HG03103 (cell line): ENCODE measurements at regions not wholly inside any gene's neighbourhood (a gene's known extent, or its start where the extent isn't known, plus 50 kb on each side); places are given as distances from the start of the nearest gene placed in this dataset.
"Not testable (repeated sequence)": the region's sequence is repeated elsewhere in the genome, so short reads cannot be mapped to it uniquely, and the experiment has no call there.

Source experiments
- ATAC-seq: cut with Tn5 transposase; IDR thresholded peaks from one replicate; pipeline ENCODE4 v1.9.1; 2021; ENCODE audit warnings: low read depth; ENCODE audit not compliant: unreplicated experiment

GRCh38 chr13:42373048-42373812 lies 101.3 kb downstream of the AKAP11 start:
- ATAC-seq = no peak

DNA sequence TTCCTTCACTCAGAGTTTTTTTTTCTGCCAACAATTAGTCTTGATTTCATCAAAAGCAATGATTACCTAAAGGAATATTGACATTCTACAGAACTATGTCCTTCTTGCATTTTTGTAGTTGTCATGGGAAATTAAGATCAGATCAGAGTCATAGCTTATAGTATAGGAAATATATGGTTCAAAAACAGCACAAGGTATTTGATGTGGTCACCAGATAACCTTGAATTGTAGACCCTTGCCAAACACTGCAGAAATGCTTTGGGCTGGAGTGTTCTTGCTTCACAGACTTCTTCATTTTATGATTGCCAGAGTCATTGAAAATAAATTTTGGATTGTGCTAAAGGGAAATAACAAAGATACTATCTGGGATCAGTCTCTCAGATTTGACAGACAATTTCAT lies 103.7 kb downstream of the AKAP11 start:
- no peak for ATAC-seq

DNA sequence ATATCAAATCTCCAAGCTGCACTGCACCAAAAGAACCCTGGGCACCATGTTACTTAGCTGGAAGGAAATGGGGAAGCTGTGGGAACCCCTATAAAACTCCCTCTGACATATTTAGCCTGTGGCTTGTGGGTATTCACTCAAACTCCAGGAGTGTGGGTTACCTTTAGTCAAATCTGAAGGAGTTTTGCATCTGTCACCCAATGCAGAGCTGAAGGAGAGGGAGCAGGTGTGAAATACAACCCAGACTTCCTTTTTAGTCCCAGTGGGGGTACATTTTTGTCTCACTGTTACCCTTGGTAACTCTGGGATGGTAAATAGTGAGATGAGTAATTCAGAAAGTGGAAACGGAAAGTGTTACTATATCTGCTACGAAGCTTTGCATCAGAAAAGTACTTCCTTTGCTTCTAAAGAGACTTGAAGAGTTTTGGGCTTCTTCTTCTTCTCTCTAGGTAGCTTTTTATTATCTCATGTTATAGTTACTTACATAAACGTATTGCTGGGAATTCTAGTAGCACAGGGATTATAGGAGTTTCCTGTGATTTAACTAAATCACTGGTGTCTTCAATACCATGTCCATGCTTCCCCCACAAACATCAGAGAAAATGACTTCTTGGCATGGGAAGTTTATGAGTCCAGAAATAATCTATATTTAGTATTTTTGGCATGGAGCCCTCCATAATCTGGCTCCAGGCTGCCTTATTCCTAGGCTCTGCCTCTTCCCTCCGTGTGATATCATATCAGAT lies 105.9 kb downstream of the AKAP11 start:
- ATAC-seq = peak; percentile 75

DNA sequence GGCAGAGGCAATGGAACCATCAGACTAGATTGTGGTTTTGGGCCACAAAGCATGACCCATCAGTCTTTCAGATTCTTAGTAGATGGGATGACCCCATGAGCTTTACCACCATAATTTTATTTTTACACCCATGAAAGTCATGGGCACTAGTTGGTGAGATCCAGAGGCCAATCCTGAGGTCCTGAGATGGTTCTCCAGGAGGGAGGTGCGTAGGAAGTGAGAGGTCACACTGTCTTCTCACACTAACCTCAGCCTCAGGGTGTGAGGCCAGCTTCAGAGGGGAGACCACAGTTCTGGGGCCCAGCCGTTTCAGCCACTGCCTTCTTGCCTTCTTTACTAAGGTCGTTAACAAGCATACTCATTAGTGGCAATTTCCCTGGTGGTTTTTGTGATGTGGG lies 106.4 kb downstream of the AKAP11 start:
- no peak for ATAC-seq

DNA sequence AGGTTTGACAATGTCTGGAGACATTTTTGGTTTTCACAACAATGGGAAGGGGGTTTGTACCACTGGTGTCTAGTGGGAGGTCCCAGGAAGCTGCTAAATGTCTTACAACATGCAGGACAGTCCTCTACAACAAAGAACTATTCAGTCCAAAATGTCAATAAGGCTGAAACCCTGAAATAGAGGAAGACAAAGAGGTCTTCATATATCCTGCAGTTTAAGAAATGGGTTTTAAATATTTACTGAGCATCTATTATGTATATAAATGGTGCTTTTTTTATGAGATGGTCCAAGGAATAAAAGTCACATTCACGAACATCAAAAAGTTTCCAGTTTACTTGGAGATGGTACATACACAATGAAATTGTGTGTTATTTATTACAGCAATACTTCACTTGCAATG lies 107.3 kb downstream of the AKAP11 start:
- no peak for ATAC-seq

DNA sequence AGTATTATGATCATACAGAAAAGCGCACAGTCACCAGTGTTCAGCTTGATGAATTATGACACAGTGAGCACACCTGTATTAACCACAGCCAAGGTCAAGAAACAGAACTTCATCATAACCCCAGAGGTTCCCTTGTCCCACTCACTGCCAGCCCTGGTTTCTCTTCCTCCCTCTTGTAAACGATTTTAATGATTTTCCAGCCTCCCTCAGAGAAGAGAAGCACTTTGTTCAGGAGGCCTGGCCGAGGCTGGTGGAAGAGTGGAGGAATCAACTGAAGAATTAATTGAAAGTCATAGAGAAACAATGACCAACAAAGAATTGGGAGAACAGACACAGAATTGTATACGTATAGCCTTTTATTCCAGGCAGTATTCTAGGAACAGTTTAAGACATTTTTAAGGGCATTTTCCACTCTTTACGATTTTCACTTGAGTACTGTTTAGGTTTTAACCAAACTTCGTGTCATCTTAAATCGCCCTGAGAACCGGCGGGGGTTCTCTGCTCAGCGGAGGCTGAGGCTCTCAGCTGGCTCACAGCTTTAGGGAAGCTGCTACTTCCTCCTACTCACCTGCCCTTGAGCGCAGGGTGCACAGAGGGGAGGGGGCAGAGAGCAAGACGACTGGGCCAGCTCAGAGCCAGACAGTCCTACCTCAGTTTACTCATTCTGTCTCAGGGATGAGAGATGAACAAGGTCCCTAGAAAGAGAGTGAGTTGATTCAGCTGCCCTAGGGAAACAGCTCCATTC lies 108.6 kb downstream of the AKAP11 start:
- peak; percentile 39 for ATAC-seq

DNA sequence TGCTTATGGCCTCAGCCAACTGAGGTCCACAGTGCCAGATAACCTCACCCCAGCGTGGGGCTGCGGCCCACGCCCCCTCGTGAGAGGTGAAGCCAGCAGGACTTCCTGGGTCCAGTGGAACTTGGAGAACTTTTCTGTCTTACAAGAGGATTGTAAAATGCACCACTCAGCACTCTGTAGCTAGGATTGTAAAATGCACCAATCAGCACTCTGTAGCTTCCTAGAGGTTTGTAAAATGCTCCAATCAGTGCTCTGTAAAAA lies 109.1 kb downstream of the AKAP11 start:
- no peak for ATAC-seq

DNA sequence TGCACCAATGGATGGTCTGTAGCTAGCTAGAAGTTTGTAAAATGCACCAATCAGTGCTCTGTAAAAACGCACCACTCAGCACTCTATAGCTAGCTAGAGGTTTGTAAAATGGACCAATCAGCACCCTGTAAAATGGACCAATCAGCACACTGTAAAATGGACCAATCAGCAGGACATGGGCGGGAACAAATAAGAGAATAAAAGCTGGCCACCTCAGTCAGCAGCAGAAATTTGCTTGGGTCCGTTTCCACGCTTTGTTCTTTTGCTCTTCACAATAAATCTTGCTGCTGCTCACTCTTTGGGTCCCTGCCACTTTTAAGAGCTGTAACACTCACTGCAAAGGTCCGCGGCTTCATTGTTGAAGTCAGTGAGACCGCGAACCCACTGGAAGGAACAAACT lies 109.5 kb downstream of the AKAP11 start:
- ATAC-seq = not testable (repeated sequence)

DNA sequence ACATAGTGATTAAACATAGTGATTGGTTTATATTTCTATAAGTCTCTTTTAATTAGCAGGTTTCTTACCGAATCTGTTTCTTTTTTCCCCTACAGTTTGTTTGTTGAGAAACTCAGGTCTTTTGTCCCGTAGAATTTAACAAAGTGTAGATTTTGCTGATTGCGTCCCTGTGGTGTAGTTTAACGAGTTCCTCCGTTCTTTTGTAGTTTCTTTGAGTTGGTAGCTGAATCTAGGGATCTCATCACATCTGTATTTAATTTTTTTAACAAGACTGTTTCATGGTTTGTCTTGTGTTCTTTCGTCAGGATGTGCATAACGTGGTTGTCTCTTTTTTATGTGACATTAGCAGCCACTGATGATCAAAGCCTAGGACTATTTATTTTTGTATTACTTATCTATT lies 111.1 kb downstream of the AKAP11 start:
- ATAC-seq = no peak

- ATAC-seq = no peak
These were observed 112.3 kb downstream of the AKAP11 start for GRCh38 chr13:42384265-42384664.

DNA sequence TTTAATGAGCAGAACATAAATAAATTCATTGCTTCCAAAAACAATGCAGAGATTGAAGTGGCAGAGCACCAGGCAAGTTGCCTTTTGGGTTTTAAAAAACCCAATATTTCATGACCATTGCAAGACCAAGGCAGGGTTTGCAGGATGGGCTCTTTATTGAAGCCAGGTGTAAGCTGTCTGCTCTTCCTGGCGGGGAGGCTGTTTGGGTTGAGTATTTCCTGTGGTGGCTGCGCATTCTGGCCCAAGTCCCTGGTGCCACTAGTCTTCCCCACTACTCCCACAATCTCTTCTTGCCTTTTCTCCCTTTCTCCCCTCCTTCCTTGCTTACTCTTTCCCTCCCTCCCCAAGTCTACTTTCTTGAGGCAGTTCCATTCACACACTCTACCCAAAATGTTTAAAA lies 116.4 kb downstream of the AKAP11 start:
- no peak for ATAC-seq

GRCh38 chr13:42389041-42389440 lies 117.1 kb downstream of the AKAP11 start:
- no peak for ATAC-seq

DNA sequence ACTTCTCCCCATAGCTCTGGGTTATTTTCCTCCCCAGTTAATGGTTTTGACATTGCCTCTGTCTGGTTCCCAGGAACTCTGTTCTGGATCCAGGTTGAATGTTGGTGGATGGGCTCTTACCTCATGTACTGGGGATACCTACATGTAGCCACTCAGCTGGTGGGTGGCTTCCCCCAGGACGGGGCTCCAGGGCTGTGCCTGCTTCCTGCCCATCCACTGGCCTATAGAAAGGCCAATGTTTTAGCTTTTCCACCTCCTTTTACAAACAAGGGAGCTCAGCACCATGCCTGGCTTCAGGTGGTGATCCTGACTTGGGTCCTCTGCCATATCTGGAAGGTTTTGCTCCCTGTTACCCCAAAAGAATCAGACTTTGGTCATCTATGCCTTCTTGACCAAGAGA lies 120.2 kb downstream of the AKAP11 start:
- no peak for ATAC-seq

GRCh38 chr13:42392716-42393572 lies 121.0 kb downstream of the AKAP11 start:
- ATAC-seq = no peak

DNA sequence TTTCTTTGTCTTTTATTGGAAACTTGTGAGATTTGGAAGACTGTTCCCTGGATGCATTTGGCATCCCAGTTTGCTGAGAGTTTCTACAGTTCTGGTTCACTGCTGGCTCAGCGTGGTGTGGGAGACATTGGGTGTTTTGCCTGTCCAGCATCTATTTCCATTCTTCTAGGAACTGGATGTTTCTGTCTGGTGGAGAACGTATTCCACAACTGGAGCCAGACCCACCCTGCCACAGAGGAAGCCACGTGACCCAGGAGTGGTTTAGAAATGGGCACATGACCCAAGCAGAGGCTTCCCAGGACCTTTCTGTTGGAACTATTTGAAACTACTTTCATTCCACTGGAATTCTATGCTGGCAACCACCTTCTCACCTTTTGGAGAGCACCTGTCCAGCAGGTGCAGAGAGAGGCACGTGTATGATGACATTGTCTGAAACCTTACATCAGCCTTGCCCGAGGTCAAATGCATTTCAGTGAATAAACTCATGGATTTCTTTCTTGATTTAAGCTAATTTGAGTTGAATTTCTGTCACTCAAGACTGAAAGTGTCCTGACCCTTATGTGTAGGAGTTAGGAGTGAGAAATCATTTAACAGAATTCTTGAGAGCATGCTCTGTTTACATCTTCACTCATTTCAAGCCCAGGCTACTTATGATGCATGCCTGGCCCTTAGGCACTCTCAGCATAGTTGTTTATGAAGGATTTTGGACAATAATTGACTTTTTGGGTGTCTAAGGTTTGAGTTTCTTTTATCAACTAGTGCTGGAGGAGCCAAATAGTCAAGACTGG lies 121.8 kb downstream of the AKAP11 start:
- ATAC-seq = no peak

GRCh38 chr13:42394361-42394708 lies 122.4 kb downstream of the AKAP11 start:
- ATAC-seq = no peak

GRCh38 chr13:42394711-42395085 lies 122.7 kb downstream of the AKAP11 start:
- ATAC-seq = no peak

DNA sequence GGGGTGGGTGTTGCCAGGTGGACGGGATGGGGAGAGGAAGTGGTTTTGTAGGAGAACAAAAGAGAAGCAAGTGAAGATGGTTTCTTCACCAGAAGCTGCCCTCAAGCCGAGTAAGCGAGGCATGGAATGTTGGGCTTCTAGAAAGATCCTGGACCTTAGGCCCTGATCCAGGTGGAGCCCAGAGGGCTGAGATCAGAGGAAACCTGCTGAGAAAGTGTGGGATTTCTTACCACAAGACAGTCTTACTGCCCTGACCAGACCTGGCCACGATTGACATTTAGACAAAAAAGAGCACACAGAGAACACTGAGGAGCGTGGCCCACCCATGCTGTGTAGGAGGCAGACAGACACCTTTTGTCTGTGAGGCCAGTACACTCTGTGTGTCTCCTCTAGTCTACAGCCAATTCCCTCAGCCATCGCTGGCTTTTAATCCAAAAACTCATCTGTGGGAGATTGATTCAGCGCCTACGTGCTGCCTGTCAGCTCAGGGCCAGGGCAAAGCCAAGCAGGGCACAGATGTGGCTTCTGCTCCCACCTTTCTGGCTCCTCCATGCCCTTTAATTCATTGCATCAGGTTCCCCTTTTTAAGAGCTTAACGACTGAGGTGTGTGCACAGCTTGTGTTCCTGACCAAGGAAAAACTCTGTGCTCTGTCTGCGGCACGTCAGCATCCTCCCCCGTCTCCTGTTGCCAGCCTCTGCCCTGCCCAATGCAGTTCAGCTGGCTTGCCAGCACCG lies 123.3 kb downstream of the AKAP11 start:
- no peak for ATAC-seq

GRCh38 chr13:42396501-42396900 lies 124.5 kb downstream of the AKAP11 start:
- ATAC-seq = no peak
